Calu3 (cell line): ENCODE measurements at regions not wholly inside any gene's neighbourhood (a gene's known extent, or its start where the extent isn't known, plus 50 kb on each side); places are given as distances from the start of the nearest gene placed in this dataset.

Experiments used
- BruUV-seq: library from RNA; stranded (reverse); fragments of 400-500 nt; replicated peaks from 2 replicates; lab custom pipeline; 2021; lab: Mats Ljungman, UMichigan
- CTCF ChIA-PET: fragments of 300-600 bp; sonication (Branson Sonifier 250); formaldehyde crosslinking; loops from one replicate; lab custom pipeline; 2022; ENCODE audit warnings: antibody characterized with exemption; lab: Charles Lee
- DNase-seq: peaks from one replicate; pipeline ENCODE4 v3.0.0; 2022
- H3K27ac Mint-ChIP-seq: one replicate; pipeline ENCODE4 v1.8.0; 2022; ENCODE audit warnings: mixed read lengths; ENCODE audit not compliant: unreplicated experiment
- H3K27me3 Mint-ChIP-seq: one replicate; pipeline ENCODE4 v1.8.0; 2022; ENCODE audit warnings: mixed read lengths; ENCODE audit not compliant: unreplicated experiment
- H3K36me3 Mint-ChIP-seq: one replicate; pipeline ENCODE4 v1.8.0; 2022; ENCODE audit warnings: mild to moderate bottlenecking, moderate library complexity, mixed read lengths; ENCODE audit not compliant: insufficient read depth, unreplicated experiment
- H3K4me1 Mint-ChIP-seq: one replicate; pipeline ENCODE4 v1.8.0; 2022; ENCODE audit warnings: mild to moderate bottlenecking, low read depth, mixed read lengths; ENCODE audit not compliant: unreplicated experiment
- H3K4me3 Mint-ChIP-seq: one replicate; pipeline ENCODE4 v1.8.0; 2022; ENCODE audit warnings: mild to moderate bottlenecking, low read depth, moderate library complexity, mixed read lengths; ENCODE audit not compliant: unreplicated experiment
- H3K9me3 Mint-ChIP-seq: one replicate; pipeline ENCODE4 v1.8.0; 2022; ENCODE audit warnings: low read depth, mixed read lengths; ENCODE audit not compliant: unreplicated experiment
- CTCF ChIP-seq: fragments of 200-600 bp; IDR thresholded peaks from one replicate; pipeline ENCODE4 v1.8.0; 2022; ENCODE audit warnings: antibody characterized with exemption; ENCODE audit not compliant: unreplicated experiment
- intact Hi-C: fragments of 100-400 bp; cut with micrococcal nuclease; formaldehyde crosslinking; loops from one replicate; pipeline ENCODE4 v1.10.0; 2022; ENCODE audit not compliant: unreplicated experiment

GRCh38 chr6:4394786-4395185, 259.4 kb upstream of the ECI2 start:
- DNase-seq, result no peak
- Mint-ChIP-seq H3K27ac (no peak overlapping the region), H3K4me1 (peaks cover 14% of the 10 kb centered on the region), H3K27me3 (no peaks in the 10 kb centered on the region), H3K36me3 (no peaks in the 10 kb centered on the region), H3K9me3 (no peaks in the 10 kb centered on the region), H3K4me3 (no peak overlapping the region)
- intact Hi-C loops, result no loop called here
- BruUV-seq, result no TSS peak
- CTCF ChIA-PET, result interaction anchor here (0.6 to 0.7 kb wide), 2 partner anchors 89 to 115 kb away, joined by 3 to 5 read pairs; no protein-coding TSS in a partner anchor
- TF ChIP-seq CTCF, result no peak

GRCh38 chr6:4388675-4389074, 253.3 kb upstream of the ECI2 start:
- no TSS peak for BruUV-seq
- DNase-seq, result no peak
- CTCF ChIA-PET, result no interaction called here
- Mint-ChIP-seq H3K27me3 (no peaks in the 10 kb centered on the region), H3K4me3 (no peak overlapping the region), H3K4me1 (no peaks in the 10 kb centered on the region), H3K36me3 (no peaks in the 10 kb centered on the region), H3K9me3 (peaks cover 2% of the 10 kb centered on the region), H3K27ac (no peak overlapping the region)
- no peak for TF ChIP-seq CTCF
- intact Hi-C loops, result no loop called here

GRCh38 chr6:4384656-4385055, 249.3 kb upstream of the ECI2 start:
- no TSS peak for BruUV-seq
- no peak overlapping the region for H3K4me3 Mint-ChIP-seq
- no peaks in the 10 kb centered on the region for H3K4me1 Mint-ChIP-seq
- CTCF ChIA-PET, result no interaction called here
- peaks cover 8% of the 10 kb centered on the region for H3K9me3 Mint-ChIP-seq
- H3K27ac Mint-ChIP-seq, result no peak overlapping the region
- no peaks in the 10 kb centered on the region for H3K27me3 Mint-ChIP-seq
- no peak for TF ChIP-seq CTCF
- DNase-seq, result no peak
- H3K36me3 Mint-ChIP-seq, result no peaks in the 10 kb centered on the region
- intact Hi-C loops, result no loop called here

- intact Hi-C loops, result no loop called here
- H3K4me1 Mint-ChIP-seq, result no peaks in the 10 kb centered on the region
- no TSS peak for BruUV-seq
- H3K4me3 Mint-ChIP-seq, result no peak overlapping the region
- CTCF ChIA-PET, result no interaction called here
- H3K27ac Mint-ChIP-seq, result no peak overlapping the region
- H3K9me3 Mint-ChIP-seq, result peaks cover 8% of the 10 kb centered on the region
- TF ChIP-seq CTCF, result no peak
- no peak for DNase-seq
- H3K27me3 Mint-ChIP-seq, result no peaks in the 10 kb centered on the region
- no peaks in the 10 kb centered on the region for H3K36me3 Mint-ChIP-seq
Observed at GRCh38 chr6:4383910-4384638, 248.7 kb upstream of the ECI2 start.
